PC-3 (cell line): ENCODE measurements at regions not wholly inside any gene's neighbourhood (a gene's known extent, or its start where the extent isn't known, plus 50 kb on each side); places are given as distances from the start of the nearest gene placed in this dataset.

Experiments
- EZH2 ChIP-seq: fragments of 300-600 bp; sonication (generic); IDR thresholded peaks from one replicate; pipeline ENCODE4 v1.6.1; 2017; ENCODE audit warnings: antibody characterized with exemption, mild to moderate bottlenecking, low read length; ENCODE audit not compliant: unreplicated experiment
- TF ChIP-seq, protein P1 (sequence below): fragments of 300-600 bp; sonication (generic); conservative IDR thresholded peaks from 2 replicates; pipeline ENCODE4 v1.5.1; 2017; ENCODE audit warnings: antibody characterized with exemption, low read depth, mild to moderate bottlenecking, low read length

DNA sequence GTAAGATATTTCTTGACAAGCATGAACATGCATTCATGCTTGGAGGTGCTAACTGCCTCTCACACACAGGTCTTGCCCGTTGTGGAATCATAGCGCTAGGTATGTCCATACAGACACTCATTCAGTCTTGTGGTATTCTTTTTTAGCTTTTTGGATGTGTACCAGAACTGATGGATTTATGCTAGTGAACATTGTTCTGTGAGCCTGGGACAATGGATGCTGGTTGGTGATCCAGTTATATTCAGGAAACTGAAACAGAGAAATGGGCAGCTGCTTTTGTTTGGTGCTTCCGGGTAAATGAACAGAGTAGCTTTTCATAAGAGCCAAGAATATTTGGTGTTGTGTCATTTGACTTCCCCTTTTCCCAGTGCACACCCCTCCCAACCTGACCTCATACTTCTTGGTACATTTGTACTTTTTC lies 78.9 kb upstream of the SLC4A4 start:
- TF ChIP-seq, protein P1, sequence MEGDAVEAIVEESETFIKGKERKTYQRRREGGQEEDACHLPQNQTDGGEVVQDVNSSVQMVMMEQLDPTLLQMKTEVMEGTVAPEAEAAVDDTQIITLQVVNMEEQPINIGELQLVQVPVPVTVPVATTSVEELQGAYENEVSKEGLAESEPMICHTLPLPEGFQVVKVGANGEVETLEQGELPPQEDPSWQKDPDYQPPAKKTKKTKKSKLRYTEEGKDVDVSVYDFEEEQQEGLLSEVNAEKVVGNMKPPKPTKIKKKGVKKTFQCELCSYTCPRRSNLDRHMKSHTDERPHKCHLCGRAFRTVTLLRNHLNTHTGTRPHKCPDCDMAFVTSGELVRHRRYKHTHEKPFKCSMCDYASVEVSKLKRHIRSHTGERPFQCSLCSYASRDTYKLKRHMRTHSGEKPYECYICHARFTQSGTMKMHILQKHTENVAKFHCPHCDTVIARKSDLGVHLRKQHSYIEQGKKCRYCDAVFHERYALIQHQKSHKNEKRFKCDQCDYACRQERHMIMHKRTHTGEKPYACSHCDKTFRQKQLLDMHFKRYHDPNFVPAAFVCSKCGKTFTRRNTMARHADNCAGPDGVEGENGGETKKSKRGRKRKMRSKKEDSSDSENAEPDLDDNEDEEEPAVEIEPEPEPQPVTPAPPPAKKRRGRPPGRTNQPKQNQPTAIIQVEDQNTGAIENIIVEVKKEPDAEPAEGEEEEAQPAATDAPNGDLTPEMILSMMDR, result no peak
- TF ChIP-seq EZH2, result no peak
